ENCODE measurements at regions not wholly inside any gene's neighbourhood (a gene's known extent, or its start where the extent isn't known, plus 50 kb on each side); places are given as distances from the start of the nearest gene placed in this dataset.
"Not testable (repeated sequence)": the region's sequence is repeated elsewhere in the genome, so short reads cannot be mapped to it uniquely, and the experiment has no call there.

DNA sequence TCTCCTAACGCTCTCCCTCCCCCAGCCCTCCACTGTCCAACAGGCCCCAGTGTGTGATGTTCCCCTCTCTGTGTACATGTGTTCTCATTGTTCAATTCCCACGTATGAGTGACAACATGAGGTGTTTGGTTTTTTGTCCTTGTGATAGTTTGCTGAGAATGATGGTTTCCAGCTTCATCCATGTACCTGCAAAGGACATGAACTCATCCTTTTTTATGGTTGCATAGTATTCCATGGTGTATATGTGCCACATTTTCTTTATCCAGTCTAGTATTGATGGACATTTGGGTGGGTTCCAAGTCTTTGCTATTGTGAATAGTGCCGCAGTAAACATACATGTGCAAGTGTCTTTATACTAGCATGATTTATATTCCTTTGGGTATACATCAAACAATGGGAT is 347.4 kb downstream of the MAGEE1 start:
- H3K27me3 ChIP-seq (ENCODE audit: control insufficient read depth, insufficient read depth, low read length); H3K36me3 ChIP-seq (replicated peaks; ENCODE audit: control insufficient read depth, insufficient read depth, low read length); H3K4me3 ChIP-seq (ENCODE audit: insufficient read depth, low read depth, low read length); DNase-seq: not testable (repeated sequence)

GRCh38 chrX:76796311-76796710 is 368.8 kb downstream of the MAGEE1 start:
- H3K27me3 ChIP-seq (ENCODE audit: control insufficient read depth, insufficient read depth, low read length): no peaks in the 10 kb centered on the region
- DNase-seq: no peak
- no peaks in the 10 kb centered on the region for H3K36me3 ChIP-seq (replicated peaks; ENCODE audit: control insufficient read depth, insufficient read depth, low read length)
- no peak overlapping the region for H3K4me3 ChIP-seq (ENCODE audit: insufficient read depth, low read depth, low read length)

DNA sequence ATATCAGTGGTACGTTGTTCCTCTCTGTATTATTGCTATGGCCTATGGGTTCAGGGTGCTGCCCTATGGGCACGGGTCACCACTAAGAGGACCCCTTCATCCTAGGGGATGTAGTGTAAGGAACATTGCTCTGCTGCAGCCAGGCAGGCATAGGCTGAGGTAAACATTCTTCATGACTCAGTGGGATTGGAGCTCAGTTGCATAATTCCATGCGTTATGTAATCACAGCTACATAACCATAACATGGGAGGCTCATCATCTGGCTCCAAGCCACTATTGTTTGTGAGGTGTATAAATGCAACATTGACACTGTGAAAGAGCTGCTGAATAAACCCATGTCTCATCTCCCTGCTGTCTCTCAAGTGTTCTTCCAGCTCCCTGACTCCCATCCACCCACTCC is 375.2 kb downstream of the MAGEE1 start:
- Histone ChIP-seq H3K27me3 (ENCODE audit: control insufficient read depth, insufficient read depth, low read length) (no peaks in the 10 kb centered on the region), H3K36me3 (replicated peaks; ENCODE audit: control insufficient read depth, insufficient read depth, low read length) (no peaks in the 10 kb centered on the region), H3K4me3 (ENCODE audit: insufficient read depth, low read depth, low read length) (no peak overlapping the region)
- DNase-seq: no peak

DNA sequence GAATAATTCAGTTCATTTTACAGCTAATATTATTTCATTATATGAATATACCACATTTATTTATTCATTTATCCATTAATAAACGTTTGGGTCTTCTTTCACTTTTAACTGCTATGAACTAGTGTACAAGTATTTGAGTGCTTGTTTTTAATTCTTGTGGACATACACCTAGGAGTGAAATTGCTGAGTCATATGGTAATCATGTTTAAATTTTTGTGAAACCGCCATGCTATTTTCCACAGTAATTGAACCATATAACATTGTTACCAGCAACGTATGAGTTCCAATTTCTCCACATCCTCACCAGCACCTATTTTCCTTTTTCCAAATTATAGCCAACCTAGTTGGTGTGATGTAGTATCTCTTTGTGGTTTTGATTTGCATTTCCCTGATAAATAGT is 388.2 kb downstream of the MAGEE1 start:
- no peak for DNase-seq
- Histone ChIP-seq H3K4me3 (ENCODE audit: insufficient read depth, low read depth, low read length) (no peak overlapping the region), H3K27me3 (ENCODE audit: control insufficient read depth, insufficient read depth, low read length) (no peaks in the 10 kb centered on the region), H3K36me3 (replicated peaks; ENCODE audit: control insufficient read depth, insufficient read depth, low read length) (no peaks in the 10 kb centered on the region)

DNA sequence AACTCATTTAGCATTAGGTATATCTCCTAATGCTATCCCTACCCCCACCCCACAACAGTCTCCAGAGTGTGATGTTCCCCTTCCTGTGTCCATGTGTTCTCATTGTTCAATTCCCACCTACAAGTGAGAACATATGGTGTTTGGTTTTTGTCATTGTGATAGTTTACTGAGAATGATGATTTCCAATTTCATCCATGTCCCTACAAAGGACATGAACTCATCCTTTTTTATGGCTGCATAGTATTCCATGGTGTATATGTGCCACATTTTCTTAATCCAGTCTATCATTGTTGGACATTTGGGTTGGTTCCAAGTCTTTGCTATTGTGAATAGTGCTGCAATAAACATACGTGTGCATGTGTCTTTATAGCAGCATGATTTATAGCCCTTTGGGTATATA is 389.8 kb downstream of the MAGEE1 start:
- not testable (repeated sequence) for DNase-seq; H3K27me3 ChIP-seq (ENCODE audit: control insufficient read depth, insufficient read depth, low read length); H3K36me3 ChIP-seq (replicated peaks; ENCODE audit: control insufficient read depth, insufficient read depth, low read length); H3K4me3 ChIP-seq (ENCODE audit: insufficient read depth, low read depth, low read length)

DNA sequence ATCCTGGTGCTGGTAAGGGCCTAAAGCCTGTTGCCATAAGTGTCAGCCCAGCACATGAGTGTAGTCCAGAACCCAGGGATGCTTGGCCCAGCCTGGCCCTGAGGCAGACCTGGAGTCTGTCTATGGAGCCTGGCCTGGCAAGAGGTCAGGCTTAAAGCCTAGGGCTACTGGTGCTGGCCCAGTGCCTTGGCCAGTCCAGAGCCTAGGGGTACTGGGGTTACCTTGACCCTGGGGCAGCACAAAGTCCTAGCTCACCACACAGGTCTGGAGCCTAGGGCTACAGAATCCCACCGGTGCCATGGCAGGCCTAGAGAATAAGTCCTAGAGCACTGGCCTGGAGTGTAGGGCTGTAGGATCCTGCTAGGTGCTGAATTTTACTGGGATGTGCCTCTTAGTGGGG is 393.8 kb downstream of the MAGEE1 start:
- no peaks in the 10 kb centered on the region for H3K27me3 ChIP-seq (ENCODE audit: control insufficient read depth, insufficient read depth, low read length)
- no peak for DNase-seq
- no peaks in the 10 kb centered on the region for H3K36me3 ChIP-seq (replicated peaks; ENCODE audit: control insufficient read depth, insufficient read depth, low read length)
- no peak overlapping the region for H3K4me3 ChIP-seq (ENCODE audit: insufficient read depth, low read depth, low read length)

DNA sequence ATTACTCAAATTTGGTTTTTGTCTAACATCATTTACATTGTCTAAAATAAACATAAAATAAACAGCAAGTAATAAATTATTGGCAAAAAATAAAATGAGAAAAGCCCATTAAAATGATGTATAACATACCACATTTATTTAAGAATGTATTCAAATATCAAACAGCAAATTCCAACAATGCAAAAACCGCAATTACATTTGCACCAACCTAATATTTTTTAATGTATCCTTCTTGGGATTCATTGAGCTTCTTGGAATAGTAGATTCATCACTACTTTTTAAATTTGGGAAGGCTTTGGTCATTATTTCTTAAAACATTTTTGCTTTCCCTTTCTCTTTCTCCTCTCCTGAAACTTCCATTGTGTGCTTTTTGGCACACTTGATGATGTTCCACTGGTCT is 400.2 kb downstream of the MAGEE1 start:
- Histone ChIP-seq H3K36me3 (replicated peaks; ENCODE audit: control insufficient read depth, insufficient read depth, low read length) (no peaks in the 10 kb centered on the region), H3K27me3 (ENCODE audit: control insufficient read depth, insufficient read depth, low read length) (no peaks in the 10 kb centered on the region), H3K4me3 (ENCODE audit: insufficient read depth, low read depth, low read length) (no peak overlapping the region)
- no peak for DNase-seq

DNA sequence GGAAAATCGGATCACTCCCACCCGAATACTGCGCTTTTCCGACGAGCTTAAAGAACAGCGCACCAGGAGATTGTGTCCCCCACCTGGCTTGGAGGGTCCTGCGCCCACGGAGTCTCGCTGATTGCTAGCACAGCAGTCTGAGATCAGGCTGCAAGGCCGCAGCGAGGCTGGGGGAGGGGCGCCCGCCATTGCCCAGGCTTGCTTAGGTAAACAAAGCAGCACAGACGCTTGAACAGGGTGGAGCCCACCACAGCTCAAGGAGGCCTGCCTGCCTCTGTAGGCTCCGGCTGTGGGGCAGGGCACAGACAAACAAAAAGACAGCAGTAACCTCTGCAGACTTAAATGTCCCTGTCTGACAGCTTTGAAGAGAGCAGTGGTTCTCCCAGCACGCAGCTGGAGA is 413.4 kb downstream of the MAGEE1 start:
- not testable (repeated sequence) for H3K36me3 ChIP-seq (replicated peaks; ENCODE audit: control insufficient read depth, insufficient read depth, low read length); DNase-seq; H3K4me3 ChIP-seq (ENCODE audit: insufficient read depth, low read depth, low read length); H3K27me3 ChIP-seq (ENCODE audit: control insufficient read depth, insufficient read depth, low read length)

DNA sequence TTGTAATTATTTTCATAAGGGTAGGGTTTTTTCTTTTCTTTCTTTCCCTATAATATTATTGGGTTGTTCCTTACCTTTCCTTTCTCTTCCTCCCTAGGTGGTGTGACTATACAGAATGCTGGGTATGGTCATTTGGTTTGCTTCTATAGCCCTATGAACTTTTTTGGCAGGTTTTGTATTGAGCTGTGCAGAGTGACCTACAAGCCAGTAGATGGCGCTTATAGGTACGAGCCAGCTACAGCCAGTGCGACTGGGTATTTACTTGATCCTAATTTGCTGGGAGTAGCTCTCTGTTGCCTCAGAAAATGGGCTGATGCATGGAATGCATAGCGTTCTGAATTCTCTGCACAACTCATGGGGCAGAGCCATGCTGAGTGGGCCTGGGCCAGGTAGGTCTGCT is 423.3 kb downstream of the MAGEE1 start:
- H3K36me3 ChIP-seq (replicated peaks; ENCODE audit: control insufficient read depth, insufficient read depth, low read length): no peaks in the 10 kb centered on the region
- H3K4me3 ChIP-seq (ENCODE audit: insufficient read depth, low read depth, low read length): no peak overlapping the region
- DNase-seq: peak; percentile 8
- H3K27me3 ChIP-seq (ENCODE audit: control insufficient read depth, insufficient read depth, low read length): no peaks in the 10 kb centered on the region

DNA sequence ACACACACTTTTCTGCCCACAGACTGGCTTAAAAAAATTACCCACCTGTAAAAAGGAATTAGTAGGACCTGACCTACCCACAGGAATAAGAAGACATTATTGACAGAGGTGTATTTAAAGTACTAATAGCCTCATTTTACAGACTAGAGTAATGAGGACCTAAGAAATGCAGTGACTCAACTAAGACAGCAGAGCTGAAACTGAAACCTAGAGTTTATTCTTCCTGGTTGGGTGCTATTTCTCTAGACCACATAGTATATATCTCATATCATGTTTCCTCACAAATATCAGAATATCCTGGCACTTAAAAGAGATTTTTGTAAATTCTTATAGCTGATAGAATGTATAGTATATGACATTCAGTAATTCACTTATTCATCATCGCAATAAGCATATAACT is 435.0 kb downstream of the MAGEE1 start:
- no peak for DNase-seq
- Histone ChIP-seq H3K4me3 (ENCODE audit: insufficient read depth, low read depth, low read length) (no peak overlapping the region), H3K36me3 (replicated peaks; ENCODE audit: control insufficient read depth, insufficient read depth, low read length) (no peaks in the 10 kb centered on the region), H3K27me3 (ENCODE audit: control insufficient read depth, insufficient read depth, low read length) (no peaks in the 10 kb centered on the region)

DNA sequence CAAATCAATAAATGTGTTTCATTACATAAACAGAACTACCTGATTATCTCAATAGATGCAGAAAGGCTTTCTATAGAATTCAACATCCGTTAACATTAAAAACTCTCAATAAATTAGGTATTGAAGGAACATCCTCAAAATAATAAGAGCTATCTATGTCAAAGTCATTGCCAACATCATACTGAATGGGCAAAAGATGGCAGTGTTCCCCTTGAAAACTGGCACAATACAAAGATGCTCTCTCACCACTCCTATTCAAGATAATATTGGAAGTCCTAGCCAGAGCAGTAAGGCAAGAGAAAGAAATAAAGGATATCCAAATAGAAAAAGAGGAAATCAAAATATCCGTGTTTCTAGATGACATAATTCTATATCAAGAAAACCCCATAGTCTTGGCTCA is 466.4 kb downstream of the MAGEE1 start:
- no peaks in the 10 kb centered on the region for H3K36me3 ChIP-seq (replicated peaks; ENCODE audit: control insufficient read depth, insufficient read depth, low read length)
- no peak for DNase-seq
- no peaks in the 10 kb centered on the region for H3K27me3 ChIP-seq (ENCODE audit: control insufficient read depth, insufficient read depth, low read length)
- no peak overlapping the region for H3K4me3 ChIP-seq (ENCODE audit: insufficient read depth, low read depth, low read length)

GRCh38 chrX:76915836-76916235 is 488.3 kb downstream of the MAGEE1 start:
- H3K36me3 ChIP-seq (replicated peaks; ENCODE audit: control insufficient read depth, insufficient read depth, low read length): no peaks in the 10 kb centered on the region

GRCh38 chrX:76918033-76918432 is 490.5 kb downstream of the MAGEE1 start:
- Histone ChIP-seq H3K36me3 (replicated peaks; ENCODE audit: control insufficient read depth, insufficient read depth, low read length) (no peaks in the 10 kb centered on the region), H3K4me3 (ENCODE audit: insufficient read depth, low read depth, low read length) (no peak overlapping the region), H3K27me3 (ENCODE audit: control insufficient read depth, insufficient read depth, low read length) (no peaks in the 10 kb centered on the region)
- no peak for DNase-seq

More at GRCh38 chrX:76915836-76916235, 488.3 kb downstream of the MAGEE1 start:
- H3K4me3 ChIP-seq (ENCODE audit: insufficient read depth, low read depth, low read length): no peak overlapping the region
- H3K27me3 ChIP-seq (ENCODE audit: control insufficient read depth, insufficient read depth, low read length): no peaks in the 10 kb centered on the region
- DNase-seq: no peak

- Histone ChIP-seq H3K4me3 (ENCODE audit: insufficient read depth, low read depth, low read length) (no peak overlapping the region), H3K36me3 (replicated peaks; ENCODE audit: control insufficient read depth, insufficient read depth, low read length) (no peaks in the 10 kb centered on the region), H3K27me3 (ENCODE audit: control insufficient read depth, insufficient read depth, low read length) (no peaks in the 10 kb centered on the region)
- DNase-seq: no peak
Observed at GRCh38 chrX:76919761-76920160, 492.3 kb downstream of the MAGEE1 start.

GRCh38 chrX:76920607-76921006 is 493.1 kb downstream of the MAGEE1 start:
- Histone ChIP-seq H3K36me3 (replicated peaks; ENCODE audit: control insufficient read depth, insufficient read depth, low read length) (no peaks in the 10 kb centered on the region), H3K4me3 (ENCODE audit: insufficient read depth, low read depth, low read length) (no peak overlapping the region), H3K27me3 (ENCODE audit: control insufficient read depth, insufficient read depth, low read length) (no peaks in the 10 kb centered on the region)
- DNase-seq: no peak

DNA sequence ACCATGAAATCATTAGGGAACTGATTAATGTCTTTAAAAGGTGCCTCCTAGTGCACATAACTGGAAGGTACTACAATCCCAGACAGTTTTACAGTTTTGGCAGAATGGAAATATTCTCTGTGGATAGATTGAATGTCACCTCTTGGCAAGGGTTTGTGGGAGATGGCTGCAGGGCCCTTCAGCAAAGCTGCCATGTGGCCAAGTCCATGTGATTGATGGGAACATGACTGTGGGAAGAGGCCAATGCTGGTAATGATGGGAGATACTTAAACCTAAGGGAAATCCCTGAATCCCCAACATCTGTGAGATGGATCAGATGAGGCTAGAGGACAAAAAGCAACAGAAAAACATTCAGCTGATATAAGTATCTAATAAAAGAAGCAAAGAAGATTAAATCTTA is 493.7 kb downstream of the MAGEE1 start:
- DNase-seq: no peak
- Histone ChIP-seq H3K36me3 (replicated peaks; ENCODE audit: control insufficient read depth, insufficient read depth, low read length) (no peaks in the 10 kb centered on the region), H3K4me3 (ENCODE audit: insufficient read depth, low read depth, low read length) (no peak overlapping the region), H3K27me3 (ENCODE audit: control insufficient read depth, insufficient read depth, low read length) (no peaks in the 10 kb centered on the region)

Measured in H7 (cell line).